HG02870 (cell line): ENCODE measurements at regions not wholly inside any gene's neighbourhood (a gene's known extent, or its start where the extent isn't known, plus 50 kb on each side); places are given as distances from the start of the nearest gene placed in this dataset.

Source experiments
- ATAC-seq: cut with Tn5 transposase; IDR thresholded peaks from one replicate; pipeline ENCODE4 v1.9.1; 2021; ENCODE audit warnings: mild to moderate bottlenecking, moderate library complexity; ENCODE audit not compliant: unreplicated experiment

GRCh38 chr10:55048830-55049498 lies 247.9 kb upstream of the PCDH15 start:
- ATAC-seq, result no peak

DNA sequence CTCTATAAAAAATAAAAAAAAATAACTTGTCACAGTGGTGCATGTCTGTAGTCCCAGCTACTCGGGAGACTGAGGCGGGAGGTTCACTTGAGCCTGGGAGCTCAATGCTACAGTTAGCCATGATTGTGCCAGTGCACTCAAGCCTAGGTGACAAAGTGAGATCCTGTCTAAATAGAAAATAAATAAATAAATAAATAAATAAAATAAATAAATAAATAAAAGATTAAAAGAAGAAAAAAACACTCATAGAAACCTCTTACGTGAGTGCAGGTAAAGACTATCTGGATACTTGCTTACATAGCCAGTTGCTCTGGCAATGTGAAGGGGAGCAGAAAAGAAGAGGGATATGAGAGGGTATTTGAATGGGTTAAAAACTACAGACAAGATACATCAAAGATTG lies 242.5 kb upstream of the PCDH15 start:
- no peak for ATAC-seq

DNA sequence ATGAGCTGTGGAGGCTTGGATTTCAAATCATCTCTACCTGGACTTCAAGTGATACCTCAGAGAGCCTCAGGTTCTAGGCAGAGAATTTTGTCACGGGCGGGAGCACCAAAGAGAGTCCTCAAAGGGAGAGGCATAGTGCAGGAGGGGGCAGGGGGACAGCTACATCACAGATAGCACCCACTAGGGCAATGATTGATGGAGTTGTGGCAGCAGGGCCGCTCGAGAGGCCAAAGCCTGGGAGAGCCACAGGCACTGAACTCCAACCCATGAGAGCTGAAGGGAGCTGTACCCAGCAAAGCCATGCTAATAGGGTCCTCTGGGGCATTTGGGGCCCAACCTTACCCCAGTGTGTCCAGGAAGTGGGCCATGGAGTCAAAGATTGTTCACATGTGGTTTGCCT lies 232.0 kb upstream of the PCDH15 start:
- no peak for ATAC-seq

DNA sequence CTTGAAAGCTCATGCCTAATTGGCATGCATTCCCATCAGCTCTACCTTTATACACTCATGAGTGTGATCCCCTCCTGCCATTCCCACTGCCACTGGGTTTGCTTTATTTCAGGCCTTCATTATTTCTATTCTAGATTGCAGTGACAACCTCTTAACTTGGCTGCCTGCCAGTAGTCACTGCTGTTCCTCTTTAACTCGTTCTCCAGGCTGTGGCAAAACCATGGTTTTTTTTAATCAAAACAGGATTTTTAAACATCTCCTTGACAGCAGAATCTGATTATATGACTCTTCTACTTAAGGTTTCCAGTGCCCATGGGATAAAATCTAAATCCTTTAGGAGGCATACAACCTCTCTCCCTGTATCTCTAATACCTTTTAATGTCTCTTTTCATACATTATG lies 223.7 kb upstream of the PCDH15 start:
- no peak for ATAC-seq

- ATAC-seq, result no peak
These were observed 218.4 kb upstream of the PCDH15 start for GRCh38 chr10:55019439-55019838.

DNA sequence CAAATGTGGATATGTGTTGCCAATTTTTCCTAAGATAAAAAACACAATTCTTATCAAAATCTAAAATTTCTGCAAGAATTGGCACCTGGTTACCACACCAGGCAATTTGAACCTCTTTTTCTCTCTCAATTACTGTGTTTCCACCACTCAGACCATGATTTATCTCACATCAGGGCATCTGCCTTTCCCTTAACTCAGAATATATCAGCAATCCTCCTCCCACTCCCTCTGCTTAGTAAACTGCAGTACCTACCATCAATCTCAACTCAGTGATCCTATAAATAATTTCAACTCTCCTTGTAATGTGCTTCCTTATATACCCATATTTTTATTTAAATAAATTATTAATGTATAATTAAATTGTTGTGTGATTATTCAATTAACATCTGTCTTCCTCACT lies 212.3 kb upstream of the PCDH15 start:
- ATAC-seq, result no peak

DNA sequence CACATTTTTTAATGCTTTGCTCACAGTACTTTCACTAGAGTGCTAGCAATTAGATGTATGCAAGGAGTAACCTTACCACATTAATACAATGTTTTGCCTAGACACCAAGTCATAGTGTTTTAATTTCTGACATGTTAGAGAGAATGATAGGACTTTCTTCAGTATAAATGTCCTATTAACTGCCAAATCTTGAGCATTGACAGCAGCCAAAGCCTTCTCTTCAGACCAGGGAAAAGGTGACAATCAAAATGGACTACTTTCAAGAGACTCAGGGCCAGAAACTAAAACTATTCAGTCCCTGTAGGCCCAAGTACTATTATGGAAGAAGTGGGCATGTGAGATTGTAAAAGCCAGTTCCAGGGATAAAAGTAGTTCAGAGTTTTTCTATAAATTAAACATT lies 201.4 kb upstream of the PCDH15 start:
- no peak for ATAC-seq

- no peak for ATAC-seq
These were observed 200.4 kb upstream of the PCDH15 start for GRCh38 chr10:55001422-55001821.

- ATAC-seq, result no peak
These were observed 192.1 kb upstream of the PCDH15 start for GRCh38 chr10:54993148-54993547.

- ATAC-seq, result no peak
These were observed 184.7 kb upstream of the PCDH15 start for GRCh38 chr10:54985732-54986131.

DNA sequence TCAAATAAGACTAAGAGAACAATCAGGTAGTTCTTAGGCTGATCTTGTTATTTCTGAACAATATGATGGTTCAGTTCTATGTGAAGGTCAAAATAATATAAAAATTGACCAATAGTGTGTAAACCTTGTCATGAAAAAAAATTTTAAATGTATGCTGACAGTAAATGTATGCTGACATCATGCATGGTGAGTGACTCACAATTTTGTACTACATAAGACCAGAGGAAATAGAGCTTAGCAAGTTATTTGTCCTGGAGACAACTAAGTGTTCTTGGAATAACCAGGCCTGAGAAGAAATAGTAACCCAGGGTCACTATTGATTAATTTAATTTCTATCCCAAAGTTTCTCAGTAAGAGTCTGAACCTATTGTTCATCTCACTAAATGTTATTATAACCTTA lies 182.2 kb upstream of the PCDH15 start:
- ATAC-seq, result no peak

DNA sequence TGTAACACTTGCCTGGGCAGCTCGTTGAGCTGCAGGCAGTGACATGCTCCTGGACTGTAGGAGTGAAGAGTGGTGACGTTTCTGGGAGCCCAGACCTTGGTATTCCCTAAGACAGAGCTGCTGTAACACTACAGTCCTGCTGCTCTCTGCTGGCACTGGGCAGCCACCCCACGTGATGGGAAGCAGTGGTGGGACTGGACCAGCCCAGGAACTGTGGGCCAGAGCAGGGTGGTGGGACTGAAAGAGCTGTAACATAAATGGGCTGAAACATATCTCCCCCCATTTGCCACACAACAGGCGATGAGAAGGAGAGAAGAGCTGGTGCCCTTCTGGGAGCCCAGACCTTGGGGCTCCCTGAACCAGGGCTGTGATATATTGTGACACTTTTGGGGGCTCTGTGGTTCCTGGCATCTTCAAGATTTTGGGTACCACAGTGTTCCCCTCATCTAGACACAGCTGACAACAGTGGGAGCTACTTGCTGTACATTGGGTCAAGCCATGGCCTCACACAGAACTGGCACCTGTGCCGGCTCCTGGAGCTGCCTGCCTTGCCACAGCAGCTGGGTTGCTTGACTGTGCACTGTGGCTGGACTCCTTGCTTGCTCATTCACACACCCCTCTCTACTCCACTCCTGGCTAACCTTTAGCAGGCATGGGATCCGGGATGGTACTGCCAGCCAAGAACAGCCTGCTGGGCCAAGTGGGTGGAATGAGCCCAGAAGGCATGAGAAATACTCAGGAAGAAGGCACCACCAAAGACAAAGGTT lies 161.3 kb upstream of the PCDH15 start:
- ATAC-seq, result no peak

- no peak for ATAC-seq
These were observed 160.0 kb upstream of the PCDH15 start for GRCh38 chr10:54961040-54961439.

GRCh38 chr10:54958844-54959243 lies 157.8 kb upstream of the PCDH15 start:
- no peak for ATAC-seq

DNA sequence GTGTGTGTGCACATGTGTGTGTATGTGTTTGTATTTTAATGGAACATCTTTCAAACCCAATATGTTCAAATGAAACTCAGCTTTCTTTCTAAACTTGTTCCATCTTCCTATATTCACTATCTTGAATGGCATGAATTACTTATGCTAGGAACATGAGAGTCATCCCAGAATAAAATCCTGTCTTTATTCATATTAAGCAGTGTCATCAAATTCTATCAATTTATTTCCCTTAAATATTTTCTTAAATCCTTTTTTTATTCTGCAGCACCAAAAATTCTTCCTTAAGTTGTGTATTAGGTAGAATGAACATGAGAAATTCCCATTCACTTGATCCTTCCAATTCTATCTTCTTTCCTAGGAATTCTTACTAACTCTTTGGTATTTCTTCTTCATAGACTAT lies 146.6 kb upstream of the PCDH15 start:
- ATAC-seq, result no peak

DNA sequence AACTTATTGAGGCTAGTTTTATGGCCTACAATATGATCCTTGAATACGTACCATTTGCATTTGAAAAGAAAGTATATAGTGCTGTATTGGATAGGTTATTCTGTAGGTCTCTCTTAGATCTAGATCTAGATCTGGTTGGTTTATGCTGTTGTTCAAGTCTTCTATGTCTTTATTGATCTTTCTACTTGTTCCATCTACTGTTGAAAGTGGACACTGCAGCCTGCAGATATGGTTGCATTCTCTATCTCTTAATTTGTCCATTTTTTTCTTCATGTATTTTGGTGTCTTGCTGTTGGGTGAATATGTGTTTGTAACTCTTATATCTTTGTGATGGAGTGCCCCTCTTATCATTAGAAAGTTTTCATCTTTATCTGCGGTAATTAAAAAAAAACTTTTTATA lies 139.4 kb upstream of the PCDH15 start:
- no peak for ATAC-seq

DNA sequence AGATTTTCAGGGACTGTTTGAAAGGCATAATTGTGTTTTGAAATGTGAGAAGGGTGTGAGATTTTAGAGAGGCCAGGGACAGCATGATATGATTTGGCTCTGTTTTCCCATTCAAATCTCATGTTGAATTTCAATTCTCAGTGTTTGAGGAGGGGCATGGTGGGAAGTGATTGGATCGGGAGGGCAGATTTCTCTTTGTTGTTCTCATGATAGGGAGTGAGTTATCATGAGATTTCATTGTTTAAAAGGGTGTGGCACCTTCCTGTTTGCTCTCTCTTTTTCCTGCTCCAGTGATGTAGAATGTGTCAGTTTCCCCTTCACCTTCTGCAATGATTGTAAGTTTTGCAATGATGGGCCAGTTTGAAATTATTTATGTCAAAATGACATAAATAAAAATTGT lies 113.0 kb upstream of the PCDH15 start:
- ATAC-seq, result no peak

- ATAC-seq, result no peak
These were observed 108.1 kb upstream of the PCDH15 start for GRCh38 chr10:54909165-54909564.

GRCh38 chr10:54908019-54908418 lies 107.0 kb upstream of the PCDH15 start:
- ATAC-seq, result no peak

DNA sequence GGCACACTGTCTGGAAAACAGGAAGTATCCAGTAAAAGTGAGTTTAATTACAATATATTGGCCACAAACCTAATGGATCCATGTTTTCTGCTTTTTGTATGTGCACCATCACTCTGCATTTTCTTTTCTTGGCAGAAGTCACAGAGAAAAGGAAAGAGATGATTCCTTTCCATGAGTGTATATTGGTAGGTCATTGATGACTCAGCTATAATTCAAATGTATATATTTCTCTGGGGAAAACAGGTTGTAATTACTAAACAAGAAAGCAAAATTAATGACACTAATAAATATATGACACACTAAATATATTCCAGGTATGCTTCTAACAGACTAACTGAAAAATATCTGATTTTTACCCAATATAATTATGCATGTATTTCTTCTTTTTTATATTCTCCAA lies 105.9 kb upstream of the PCDH15 start:
- no peak for ATAC-seq

- no peak for ATAC-seq
These were observed 104.7 kb upstream of the PCDH15 start for GRCh38 chr10:54905578-54906192.

DNA sequence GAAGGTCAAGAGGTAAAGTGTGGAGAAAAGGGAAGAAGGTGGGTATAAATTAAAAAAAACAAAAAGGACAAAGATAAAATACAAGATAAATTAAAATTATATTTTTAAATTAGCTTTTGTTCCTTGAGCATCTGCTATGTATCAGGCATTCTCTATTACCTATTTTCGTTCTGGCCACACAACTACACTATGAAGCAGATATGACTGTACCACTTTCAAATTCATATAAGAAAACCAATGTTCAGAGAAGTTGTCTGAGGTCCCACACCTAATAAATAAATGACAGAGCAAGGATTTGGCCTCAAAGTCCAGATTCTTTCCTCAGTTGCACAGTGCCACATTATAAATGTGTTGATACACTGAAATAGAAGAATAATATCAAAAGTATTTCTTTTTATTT lies 103.8 kb upstream of the PCDH15 start:
- no peak for ATAC-seq
